BE2C (cell line): ENCODE measurements at regions not wholly inside any gene's neighbourhood (a gene's known extent, or its start where the extent isn't known, plus 50 kb on each side); places are given as distances from the start of the nearest gene placed in this dataset.

Experiments used
- DNase-seq: peaks from one replicate; pipeline ENCODE4 v3.0.0-alpha.2; 2020
- H3K27me3 ChIP-seq: fragments of 250-450 bp; sonication (Bioruptor Pico); 2 replicates; pipeline ENCODE4 v1.5.1; 2020; ENCODE audit warnings: mild to moderate bottlenecking
- H3K36me3 ChIP-seq: fragments of 250-450 bp; sonication (Bioruptor Pico); 2 replicates; pipeline ENCODE4 v1.5.1; 2020; ENCODE audit warnings: mild to moderate bottlenecking
- H3K4me1 ChIP-seq: fragments of 250-450 bp; sonication (Bioruptor Pico); 2 replicates; pipeline ENCODE4 v1.5.1; 2020
- H3K4me3 ChIP-seq: 2 replicates; pipeline ENCODE4 v1.5.1; 2011; ENCODE audit warnings: low read depth, low read length
- H3K9me3 ChIP-seq: fragments of 250-450 bp; sonication (Bioruptor Pico); 2 replicates; pipeline ENCODE4 v1.5.1; 2020
- CTCF ChIP-seq: IDR thresholded peaks from 2 replicates; pipeline ENCODE4 v1.5.1; 2012; ENCODE audit warnings: mild to moderate bottlenecking, low read depth, low read length

- Histone ChIP-seq H3K36me3 (no peaks in the 10 kb centered on the region), H3K27me3 (no peaks in the 10 kb centered on the region), H3K9me3 (no peaks in the 10 kb centered on the region), H3K4me1 (no peaks in the 10 kb centered on the region), H3K4me3 (no peak overlapping the region)
- TF ChIP-seq CTCF, result no peak
- DNase-seq, result no peak
Observed at GRCh38 chr14:87868920-87869319, 124.1 kb downstream of the GALC start.

GRCh38 chr14:87866116-87866515 is 126.9 kb downstream of the GALC start:
- Histone ChIP-seq H3K27me3 (no peaks in the 10 kb centered on the region), H3K4me3 (no peak overlapping the region), H3K4me1 (no peaks in the 10 kb centered on the region), H3K36me3 (no peaks in the 10 kb centered on the region), H3K9me3 (no peaks in the 10 kb centered on the region)
- DNase-seq, result no peak
- no peak for TF ChIP-seq CTCF

- Histone ChIP-seq H3K9me3 (no peaks in the 10 kb centered on the region), H3K36me3 (no peaks in the 10 kb centered on the region), H3K4me3 (no peak overlapping the region), H3K4me1 (no peaks in the 10 kb centered on the region), H3K27me3 (no peaks in the 10 kb centered on the region)
- TF ChIP-seq CTCF, result no peak
- DNase-seq, result no peak
Observed at GRCh38 chr14:87864356-87865270, 128.4 kb downstream of the GALC start.

GRCh38 chr14:87863047-87863446 is 129.9 kb downstream of the GALC start:
- H3K36me3 ChIP-seq, result no peaks in the 10 kb centered on the region
- no peaks in the 10 kb centered on the region for H3K27me3 ChIP-seq
- no peak overlapping the region for H3K4me3 ChIP-seq
- no peaks in the 10 kb centered on the region for H3K9me3 ChIP-seq
- no peak for DNase-seq
- no peaks in the 10 kb centered on the region for H3K4me1 ChIP-seq
- no peak for TF ChIP-seq CTCF

- Histone ChIP-seq H3K9me3 (no peaks in the 10 kb centered on the region), H3K36me3 (no peaks in the 10 kb centered on the region), H3K4me1 (no peaks in the 10 kb centered on the region), H3K27me3 (no peaks in the 10 kb centered on the region), H3K4me3 (no peak overlapping the region)
- no peak for DNase-seq
- no peak for TF ChIP-seq CTCF
Observed at GRCh38 chr14:87852107-87852506, 140.9 kb downstream of the GALC start.

GRCh38 chr14:87851190-87851589 is 141.8 kb downstream of the GALC start:
- no peaks in the 10 kb centered on the region for H3K27me3 ChIP-seq
- no peak for DNase-seq
- no peaks in the 10 kb centered on the region for H3K4me1 ChIP-seq
- no peaks in the 10 kb centered on the region for H3K9me3 ChIP-seq
- no peak for TF ChIP-seq CTCF
- no peaks in the 10 kb centered on the region for H3K36me3 ChIP-seq
- no peak overlapping the region for H3K4me3 ChIP-seq
